GM23338 (cell line): ENCODE measurements at regions not wholly inside any gene's neighbourhood (a gene's known extent, or its start where the extent isn't known, plus 50 kb on each side); places are given as distances from the start of the nearest gene placed in this dataset.

Experiments
- CREB1 ChIP-seq: fragments of 250-450 bp; sonication (Bioruptor Pico); IDR thresholded peaks from 2 replicates; pipeline ENCODE4 v1.5.0; 2020; ENCODE audit warnings: low read depth, mild to moderate bottlenecking, moderate library complexity
- CTCF ChIP-seq, 2 experiments: fragments of 200-600 bp in 1 of 2; sonication (generic) in 1 of 2; conservative IDR thresholded peaks; 2 replicates each; pipeline versions ENCODE4 v1.5.1 to v1.6.1; 2016 to 2017; ENCODE audit warnings: antibody characterized with exemption in 2 of 2, low read depth in 2 of 2, mild to moderate bottlenecking in 2 of 2, moderate library complexity in 1 of 2
- EZH2 ChIP-seq: fragments of 200-600 bp; sonication (generic); IDR thresholded peaks from one replicate; pipeline ENCODE4 v1.8.0; 2017; ENCODE audit warnings: antibody characterized with exemption, mild to moderate bottlenecking, low read depth; ENCODE audit not compliant: unreplicated experiment
- JUNB ChIP-seq: IDR thresholded peaks from one replicate; pipeline ENCODE4 v1.6.1; 2016; ENCODE audit warnings: antibody characterized with exemption; ENCODE audit not compliant: unreplicated experiment

GRCh38 chr13:47813718-47814117 lies 187.4 kb downstream of the SUCLA2 start:
- TF ChIP-seq EZH2 = no peak
- no peak for TF ChIP-seq CTCF (conservative IDR thresholded peaks at IDR 0.05; ENCODE audit: low read depth in 2 of 2)
- TF ChIP-seq JUNB = no peak
- TF ChIP-seq CREB1 (CRISPR knock-in tag) = no peak
